A172 (cell line): ENCODE measurements at regions not wholly inside any gene's neighbourhood (a gene's known extent, or its start where the extent isn't known, plus 50 kb on each side); places are given as distances from the start of the nearest gene placed in this dataset.

Experiments
- DNase-seq: peaks from one replicate; pipeline ENCODE4 v3.0.0-alpha.2; 2015; ENCODE audit warnings: low spot score

- DNase-seq, result no peak
Observed at GRCh38 chr3:162193148-162194095, 696.8 kb downstream of the OTOL1 start.

GRCh38 chr3:162195147-162195546, 698.5 kb downstream of the OTOL1 start:
- no peak for DNase-seq

GRCh38 chr3:162196964-162197363, 700.4 kb downstream of the OTOL1 start:
- no peak for DNase-seq

- DNase-seq, result no peak
Observed at GRCh38 chr3:162200836-162201235, 704.2 kb downstream of the OTOL1 start.

GRCh38 chr3:162206648-162207047, 710.0 kb downstream of the OTOL1 start:
- no peak for DNase-seq

- no peak for DNase-seq
Observed at GRCh38 chr3:162211470-162211869, 714.9 kb downstream of the OTOL1 start.

- no peak for DNase-seq
Observed at GRCh38 chr3:162213196-162213595, 716.6 kb downstream of the OTOL1 start.

- DNase-seq, result no peak
Observed at GRCh38 chr3:162213956-162214355, 717.3 kb downstream of the OTOL1 start.

- DNase-seq, result no peak
Observed at GRCh38 chr3:162217647-162218046, 721.0 kb downstream of the OTOL1 start.

- no peak for DNase-seq
Observed at GRCh38 chr3:162218479-162218878, 721.9 kb downstream of the OTOL1 start.

- DNase-seq, result peak; percentile 4
Observed at GRCh38 chr3:162224746-162225145, 728.1 kb downstream of the OTOL1 start.

- no peak for DNase-seq
Observed at GRCh38 chr3:162236949-162237348, 740.3 kb downstream of the OTOL1 start.

GRCh38 chr3:162250782-162251181, 754.2 kb downstream of the OTOL1 start:
- no peak for DNase-seq

- DNase-seq, result no peak
Observed at GRCh38 chr3:162262129-162262528, 765.5 kb downstream of the OTOL1 start.

- no peak for DNase-seq
Observed at GRCh38 chr3:162263596-162263995, 767.0 kb downstream of the OTOL1 start.

GRCh38 chr3:162269636-162270458, 773.2 kb downstream of the OTOL1 start:
- DNase-seq, result no peak

- DNase-seq, result no peak
Observed at GRCh38 chr3:162274070-162274469, 777.5 kb downstream of the OTOL1 start.

- no peak for DNase-seq
Observed at GRCh38 chr3:162278834-162279233, 782.2 kb downstream of the OTOL1 start.

GRCh38 chr3:162285259-162285658, 788.7 kb downstream of the OTOL1 start:
- DNase-seq, result no peak

- DNase-seq, result no peak
Observed at GRCh38 chr3:162287600-162287999, 791.0 kb downstream of the OTOL1 start.

GRCh38 chr3:162292409-162292808, 795.8 kb downstream of the OTOL1 start:
- no peak for DNase-seq

- DNase-seq, result peak; percentile 98
Observed at GRCh38 chr3:162295323-162295983, 798.8 kb downstream of the OTOL1 start.
